ENCODE measurements at regions not wholly inside any gene's neighbourhood (a gene's known extent, or its start where the extent isn't known, plus 50 kb on each side); places are given as distances from the start of the nearest gene placed in this dataset.
"Not testable (repeated sequence)": the region's sequence is repeated elsewhere in the genome, so short reads cannot be mapped to it uniquely, and the experiment has no call there.

DNA sequence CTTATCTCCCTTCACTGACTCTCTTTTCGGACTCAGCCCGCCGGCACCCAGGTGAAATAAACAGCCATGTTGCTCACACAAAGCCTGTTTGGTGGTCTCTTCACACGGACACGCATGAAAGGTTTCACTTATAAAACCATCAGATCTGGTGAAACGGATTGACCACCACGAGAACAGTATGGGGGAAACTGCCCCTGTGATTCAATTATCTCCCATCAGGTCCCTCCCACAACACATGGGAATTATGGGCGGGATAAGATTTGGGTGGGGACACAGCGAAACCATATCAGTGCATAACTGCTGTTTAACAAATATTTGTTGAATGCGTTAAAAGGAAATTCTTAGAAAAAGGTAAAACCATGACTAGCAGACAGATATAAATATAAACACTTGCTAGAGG lies 464.4 kb downstream of the AJAP1 start:
- TF ChIP-seq, protein P1, sequence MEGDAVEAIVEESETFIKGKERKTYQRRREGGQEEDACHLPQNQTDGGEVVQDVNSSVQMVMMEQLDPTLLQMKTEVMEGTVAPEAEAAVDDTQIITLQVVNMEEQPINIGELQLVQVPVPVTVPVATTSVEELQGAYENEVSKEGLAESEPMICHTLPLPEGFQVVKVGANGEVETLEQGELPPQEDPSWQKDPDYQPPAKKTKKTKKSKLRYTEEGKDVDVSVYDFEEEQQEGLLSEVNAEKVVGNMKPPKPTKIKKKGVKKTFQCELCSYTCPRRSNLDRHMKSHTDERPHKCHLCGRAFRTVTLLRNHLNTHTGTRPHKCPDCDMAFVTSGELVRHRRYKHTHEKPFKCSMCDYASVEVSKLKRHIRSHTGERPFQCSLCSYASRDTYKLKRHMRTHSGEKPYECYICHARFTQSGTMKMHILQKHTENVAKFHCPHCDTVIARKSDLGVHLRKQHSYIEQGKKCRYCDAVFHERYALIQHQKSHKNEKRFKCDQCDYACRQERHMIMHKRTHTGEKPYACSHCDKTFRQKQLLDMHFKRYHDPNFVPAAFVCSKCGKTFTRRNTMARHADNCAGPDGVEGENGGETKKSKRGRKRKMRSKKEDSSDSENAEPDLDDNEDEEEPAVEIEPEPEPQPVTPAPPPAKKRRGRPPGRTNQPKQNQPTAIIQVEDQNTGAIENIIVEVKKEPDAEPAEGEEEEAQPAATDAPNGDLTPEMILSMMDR (IDR thresholded peaks at IDR 0.05) = not testable (repeated sequence)
- not testable (repeated sequence) for TF ChIP-seq EZH2 (IDR thresholded peaks at IDR 0.05; ENCODE audit: borderline replicate concordance, insufficient read depth, low read depth, low read length, poor library complexity, severe bottlenecking)
